H9 (cell line): ENCODE measurements at regions not wholly inside any gene's neighbourhood (a gene's known extent, or its start where the extent isn't known, plus 50 kb on each side); places are given as distances from the start of the nearest gene placed in this dataset.
"Not testable (repeated sequence)": the region's sequence is repeated elsewhere in the genome, so short reads cannot be mapped to it uniquely, and the experiment has no call there.

Experiments
- DNase-seq: peaks from one replicate; pipeline ENCODE4 v3.0.0-alpha.2; 2017
- H2AFZ ChIP-seq: one replicate; pipeline ENCODE4 v1.6.1; 2013; ENCODE audit warnings: mild to moderate bottlenecking, low read length, control low read depth, moderate library complexity
- H2AK5ac ChIP-seq: 2 replicates; pipeline ENCODE4 v1.6.1; 2013; ENCODE audit warnings: low read length, control low read depth, mixed read lengths; ENCODE audit not compliant: insufficient read length
- H2BK120ac ChIP-seq: one replicate; pipeline ENCODE4 v1.6.1; 2013; ENCODE audit warnings: low read depth, mild to moderate bottlenecking, low read length, control low read depth, inconsistent platforms; ENCODE audit not compliant: poor library complexity, severe bottlenecking
- H2BK12ac ChIP-seq: 2 replicates; pipeline ENCODE4 v1.6.1; 2013; ENCODE audit warnings: low read length, control low read depth, mixed read lengths, low read depth; ENCODE audit not compliant: insufficient read length
- H2BK15ac ChIP-seq: 2 replicates; pipeline ENCODE4 v1.6.1; 2013; ENCODE audit warnings: low read depth, low read length, control low read depth
- H2BK20ac ChIP-seq: one replicate; pipeline ENCODE4 v1.6.1; 2013; ENCODE audit warnings: low read depth, mild to moderate bottlenecking, low read length, control low read depth, inconsistent platforms; ENCODE audit not compliant: poor library complexity, severe bottlenecking
- H2BK5ac ChIP-seq: 2 replicates; pipeline ENCODE4 v1.6.1; 2013; ENCODE audit warnings: low read length, control low read depth, mixed read lengths; ENCODE audit not compliant: insufficient read length
- H3K14ac ChIP-seq: 2 replicates; pipeline ENCODE4 v1.6.1; 2013; ENCODE audit warnings: low read length, control low read depth; ENCODE audit not compliant: insufficient read depth
- H3K18ac ChIP-seq: 2 replicates; pipeline ENCODE4 v1.6.1; 2013; ENCODE audit warnings: low read depth, mild to moderate bottlenecking, mixed read lengths, low read length, control low read depth; ENCODE audit not compliant: insufficient read length
- H3K23ac ChIP-seq: 2 replicates; pipeline ENCODE4 v1.6.1; 2013; ENCODE audit warnings: low read length, control low read depth, mixed read lengths, low read depth; ENCODE audit not compliant: insufficient read length
- H3K23me2 ChIP-seq: 2 replicates; pipeline ENCODE4 v1.6.1; 2013; ENCODE audit warnings: low read depth, mild to moderate bottlenecking, mixed read lengths, low read length, control low read depth; ENCODE audit not compliant: insufficient read length, poor library complexity, severe bottlenecking
- H3K27ac ChIP-seq: 2 replicates; pipeline ENCODE4 v1.5.1; 2013; ENCODE audit warnings: low read length, control low read depth, mixed read lengths, low read depth; ENCODE audit not compliant: insufficient read length
- H3K27me3 ChIP-seq: 2 replicates; pipeline ENCODE4 v1.6.1; 2013; ENCODE audit warnings: low read length, control low read depth, inconsistent platforms; ENCODE audit not compliant: insufficient read depth
- H3K4ac ChIP-seq: 2 replicates; pipeline ENCODE4 v1.6.1; 2013; ENCODE audit warnings: low read depth, mild to moderate bottlenecking, control low read depth, inconsistent platforms, low read length, moderate library complexity
- H3K4me1 ChIP-seq: 2 replicates; pipeline ENCODE4 v1.6.1; 2013; ENCODE audit warnings: low read length, control low read depth, inconsistent platforms; ENCODE audit not compliant: insufficient read depth
- H3K4me2 ChIP-seq: 2 replicates; pipeline ENCODE4 v1.6.1; 2013; ENCODE audit warnings: low read length, control low read depth, mixed read lengths; ENCODE audit not compliant: insufficient read length, insufficient read depth
- H3K56ac ChIP-seq: 2 replicates; pipeline ENCODE4 v1.6.1; 2013; ENCODE audit warnings: low read depth, mild to moderate bottlenecking, mixed read lengths, low read length, control low read depth; ENCODE audit not compliant: insufficient read length
- H3K79me1 ChIP-seq: 2 replicates; pipeline ENCODE4 v1.6.1; 2013; ENCODE audit warnings: low read depth, mild to moderate bottlenecking, moderate library complexity, low read length, control low read depth, inconsistent platforms; ENCODE audit not compliant: insufficient read depth, poor library complexity, severe bottlenecking
- H3K79me2 ChIP-seq: 2 replicates; pipeline ENCODE4 v1.6.1; 2013; ENCODE audit warnings: low read length, control low read depth, inconsistent platforms; ENCODE audit not compliant: insufficient read depth
- H3K9ac ChIP-seq: 2 replicates; pipeline ENCODE4 v1.6.1; 2013; ENCODE audit warnings: low read length, control low read depth, mixed read lengths; ENCODE audit not compliant: insufficient read length; ENCODE audit errors: extremely low read depth
- H3K9me3 ChIP-seq: one replicate; pipeline ENCODE4 v1.6.1; 2013; ENCODE audit warnings: low read depth, low read length, inconsistent platforms; ENCODE audit not compliant: control insufficient read depth
- H3T11ph ChIP-seq: one replicate; pipeline ENCODE4 v1.6.1; 2013; ENCODE audit warnings: mild to moderate bottlenecking, low read length, control low read depth, inconsistent platforms
- H4K20me1 ChIP-seq: one replicate; pipeline ENCODE4 v1.6.1; 2013; ENCODE audit not compliant: control insufficient read depth, insufficient read length, insufficient read depth
- H4K5ac ChIP-seq: 2 replicates; pipeline ENCODE4 v1.6.1; 2013; ENCODE audit warnings: low read depth, mild to moderate bottlenecking, mixed read lengths, low read length, control low read depth; ENCODE audit not compliant: insufficient read length
- H4K8ac ChIP-seq: replicated peaks from 2 replicates; pipeline ENCODE4 v1.6.1; 2013; ENCODE audit warnings: low read length, control low read depth, mixed read lengths, low read depth; ENCODE audit not compliant: insufficient read length
- H4K91ac ChIP-seq: 2 replicates; pipeline ENCODE4 v1.6.1; 2013; ENCODE audit warnings: low read depth, mild to moderate bottlenecking, moderate library complexity, mixed read lengths, low read length, control low read depth; ENCODE audit not compliant: insufficient read length
- H3K27ac Mint-ChIP-seq, 3 experiments: 2 replicates in 2 of 3; 3 replicates in 1 of 3; pipeline ENCODE4 v1.8.0; 2020 to 2021; ENCODE audit warnings: mixed read lengths in 3 of 3, mild to moderate bottlenecking in 1 of 3, moderate library complexity in 1 of 3
- H3K27me3 Mint-ChIP-seq: 2 replicates; pipeline ENCODE4 v1.8.0; 2021; ENCODE audit warnings: low read depth, mild to moderate bottlenecking, moderate library complexity, mixed read lengths
- H3K36me3 Mint-ChIP-seq, 3 experiments: 2 replicates in 2 of 3; 3 replicates in 1 of 3; pipeline ENCODE4 v1.8.0; 2020 to 2021; ENCODE audit warnings: low read depth in 3 of 3, mixed read lengths in 3 of 3; ENCODE audit not compliant: insufficient read depth in 1 of 3
- H3K4me1 Mint-ChIP-seq, 2 experiments: 2 replicates each; pipeline ENCODE4 v1.8.0; 2020; ENCODE audit warnings: mixed read lengths in 2 of 2
- H3K4me3 Mint-ChIP-seq, 2 experiments: 2 replicates in 1 of 2; 3 replicates in 1 of 2; pipeline ENCODE4 v1.8.0; 2020 to 2021; ENCODE audit warnings: mild to moderate bottlenecking in 2 of 2, mixed read lengths in 2 of 2, moderate library complexity in 1 of 2
- H3K9me3 Mint-ChIP-seq, 2 experiments: 2 replicates in 1 of 2; 3 replicates in 1 of 2; pipeline ENCODE4 v1.8.0; 2020; ENCODE audit warnings: mild to moderate bottlenecking in 2 of 2, mixed read lengths in 2 of 2, moderate library complexity in 1 of 2
- WGBS: extraction: QIAGEN DNeasy Blood & Tissue Kit; methylation state at CpG from one replicate; pipeline ENCODE4 v1.1.7; 2013; ENCODE audit warnings: missing lambda C conversion rate, low lambda C conversion rate, mixed read lengths; ENCODE audit not compliant: insufficient read length; ENCODE audit errors: extremely low coverage; 5-methylcytosine and 5-hydroxymethylcytosine counted together
- TF ChIP-seq, protein P1 (sequence below): fragments of 200-600 bp; sonication (generic); conservative IDR thresholded peaks from 3 replicates; pipeline ENCODE4 v1.8.0; 2021; ENCODE audit warnings: antibody characterized with exemption, mild to moderate bottlenecking

DNA sequence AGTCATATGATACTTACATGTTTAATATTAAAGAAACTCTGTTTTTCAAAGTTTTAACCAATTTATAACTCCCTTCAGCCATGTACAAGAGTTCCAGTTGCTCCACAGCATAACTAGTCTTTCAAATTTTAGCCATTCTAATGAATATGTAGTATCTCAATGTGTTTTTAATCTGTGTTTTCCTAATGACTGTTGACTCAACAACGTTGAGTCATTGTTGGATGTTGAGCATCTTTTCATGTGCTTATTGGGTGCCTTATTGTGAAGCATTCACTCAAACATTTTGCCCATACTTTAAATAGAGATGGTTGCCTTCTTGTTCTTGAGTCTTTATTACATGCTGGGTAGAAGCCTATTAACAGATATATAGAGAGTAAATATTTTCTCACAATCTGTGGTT is 240.2 kb upstream of the LYPLAL1 start:
- Histone ChIP-seq H3K9me3 (no peaks in the 10 kb centered on the region), H4K91ac (no peak overlapping the region), H2BK5ac (no peak overlapping the region), H3K27ac (no peak overlapping the region), H3K79me2 (no peaks in the 10 kb centered on the region), H3K4ac (no peak overlapping the region), H2BK12ac (no peak overlapping the region), H2AFZ (no peak overlapping the region), H3K23me2 (no peaks in the 10 kb centered on the region), H2BK20ac (no peak overlapping the region), H3K23ac (no peak overlapping the region), H2BK15ac (no peak overlapping the region), H3K18ac (no peak overlapping the region), H3K27me3 (no peaks in the 10 kb centered on the region), H3K4me1 (no peaks in the 10 kb centered on the region), H2BK120ac (no peak overlapping the region), H2AK5ac (no peak overlapping the region), H4K5ac (no peak overlapping the region), H4K8ac (no peak overlapping the region), H3K4me2 (no peak overlapping the region), H3K14ac (no peak overlapping the region), H3T11ph (no peak overlapping the region), H3K79me1 (no peaks in the 10 kb centered on the region), H3K56ac (no peak overlapping the region), H3K9ac (no peak overlapping the region), H4K20me1 (no peaks in the 10 kb centered on the region)
- TF ChIP-seq, protein P1, sequence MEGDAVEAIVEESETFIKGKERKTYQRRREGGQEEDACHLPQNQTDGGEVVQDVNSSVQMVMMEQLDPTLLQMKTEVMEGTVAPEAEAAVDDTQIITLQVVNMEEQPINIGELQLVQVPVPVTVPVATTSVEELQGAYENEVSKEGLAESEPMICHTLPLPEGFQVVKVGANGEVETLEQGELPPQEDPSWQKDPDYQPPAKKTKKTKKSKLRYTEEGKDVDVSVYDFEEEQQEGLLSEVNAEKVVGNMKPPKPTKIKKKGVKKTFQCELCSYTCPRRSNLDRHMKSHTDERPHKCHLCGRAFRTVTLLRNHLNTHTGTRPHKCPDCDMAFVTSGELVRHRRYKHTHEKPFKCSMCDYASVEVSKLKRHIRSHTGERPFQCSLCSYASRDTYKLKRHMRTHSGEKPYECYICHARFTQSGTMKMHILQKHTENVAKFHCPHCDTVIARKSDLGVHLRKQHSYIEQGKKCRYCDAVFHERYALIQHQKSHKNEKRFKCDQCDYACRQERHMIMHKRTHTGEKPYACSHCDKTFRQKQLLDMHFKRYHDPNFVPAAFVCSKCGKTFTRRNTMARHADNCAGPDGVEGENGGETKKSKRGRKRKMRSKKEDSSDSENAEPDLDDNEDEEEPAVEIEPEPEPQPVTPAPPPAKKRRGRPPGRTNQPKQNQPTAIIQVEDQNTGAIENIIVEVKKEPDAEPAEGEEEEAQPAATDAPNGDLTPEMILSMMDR = no peak
- Mint-ChIP-seq H3K9me3 (peaks cover 12 to 15% of the 10 kb centered on the region in 2 experiments), H3K4me3 (no peak overlapping the region), H3K27ac (no peak overlapping the region), H3K4me1 (peaks cover 3 to 6% of the 10 kb centered on the region in 2 experiments; a peak in 3 of 4 replicates), H3K27me3 (no peaks in the 10 kb centered on the region; the same call in 1 of the 2 replicates), H3K36me3 (peaks cover 7 to 20% (median 10%) of the 10 kb centered on the region in 3 experiments; a peak in 4 of 7 replicates)
- no CpG with 5 or more reads among the region's 1 CpG for WGBS
- no peak for DNase-seq

DNA sequence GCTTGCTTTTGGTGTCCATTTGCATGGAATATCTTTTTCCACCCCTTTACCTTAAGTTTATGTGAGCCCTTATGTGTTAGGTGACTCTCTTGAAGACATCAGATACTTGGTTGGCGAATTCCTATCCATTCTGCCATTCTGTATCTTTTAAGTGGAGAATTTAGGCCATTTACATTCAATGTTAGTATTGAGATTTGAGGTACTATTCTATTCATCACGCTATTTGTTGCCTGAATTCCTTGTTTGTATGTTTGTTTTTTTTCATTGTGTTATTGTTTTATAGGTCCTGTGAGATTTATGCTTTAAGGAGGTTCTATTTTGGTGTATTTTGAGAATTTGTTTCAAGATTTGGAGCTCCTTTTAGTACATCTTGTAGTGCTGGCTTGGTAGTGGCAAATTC is 238.3 kb upstream of the LYPLAL1 start:
- H4K91ac ChIP-seq, H3K56ac ChIP-seq, H2BK120ac ChIP-seq, H3K27ac Mint-ChIP-seq, H4K8ac ChIP-seq, H3K4me1 ChIP-seq, H3K4ac ChIP-seq, H2BK15ac ChIP-seq, H3K27me3 ChIP-seq, DNase-seq, H3K18ac ChIP-seq, H2AFZ ChIP-seq, H3K79me1 ChIP-seq, H2AK5ac ChIP-seq, H3K23ac ChIP-seq, H3K79me2 ChIP-seq, H3K27ac ChIP-seq, H3K4me1 Mint-ChIP-seq, H3K14ac ChIP-seq, H3K4me3 Mint-ChIP-seq, H3K23me2 ChIP-seq, H3K9me3 ChIP-seq, H2BK5ac ChIP-seq, H2BK12ac ChIP-seq, H4K5ac ChIP-seq, H3K9ac ChIP-seq, H3K4me2 ChIP-seq, H2BK20ac ChIP-seq, H4K20me1 ChIP-seq, H3T11ph ChIP-seq, H3K27me3 Mint-ChIP-seq: not testable (repeated sequence)
- H3K36me3 Mint-ChIP-seq = peaks cover 9 to 27% (median 10%) of the 10 kb centered on the region in 3 experiments; a peak in 4 of 7 replicates
- WGBS = no CpG with 5 or more reads among the region's 2 CpGs
- peaks cover 18% of the 10 kb centered on the region in 2 experiments for H3K9me3 Mint-ChIP-seq
